PC-3 (cell line): ENCODE measurements at regions not wholly inside any gene's neighbourhood (a gene's known extent, or its start where the extent isn't known, plus 50 kb on each side); places are given as distances from the start of the nearest gene placed in this dataset.

ENCODE experiments used
- CTCF ChIP-seq: fragments of 300-600 bp; sonication (generic); conservative IDR thresholded peaks from 2 replicates; pipeline ENCODE4 v1.5.1; 2017; ENCODE audit warnings: antibody characterized with exemption, low read depth, mild to moderate bottlenecking, low read length
- EZH2 ChIP-seq: fragments of 300-600 bp; sonication (generic); IDR thresholded peaks from one replicate; pipeline ENCODE4 v1.6.1; 2017; ENCODE audit warnings: antibody characterized with exemption, mild to moderate bottlenecking, low read length; ENCODE audit not compliant: unreplicated experiment

GRCh38 chr9:126051446-126052130, 275.0 kb upstream of the MVB12B start:
- TF ChIP-seq CTCF, result no peak
- no peak for TF ChIP-seq EZH2
